GM20000 (cell line): ENCODE measurements at regions not wholly inside any gene's neighbourhood (a gene's known extent, or its start where the extent isn't known, plus 50 kb on each side); places are given as distances from the start of the nearest gene placed in this dataset.
A peak's percentile ranks its signal among the peaks of the same experiment; 100 is the strongest.

ENCODE experiments used
- DNase-seq: peaks from one replicate; pipeline ENCODE4 v3.0.0; 2012; ENCODE audit warnings: low spot score
- TF ChIP-seq, protein P1 (sequence below): IDR thresholded peaks from 2 replicates; pipeline ENCODE4 v1.5.1; 2012; ENCODE audit warnings: mild to moderate bottlenecking, control low read depth; ENCODE audit errors: extremely low read depth, missing control alignments

DNA sequence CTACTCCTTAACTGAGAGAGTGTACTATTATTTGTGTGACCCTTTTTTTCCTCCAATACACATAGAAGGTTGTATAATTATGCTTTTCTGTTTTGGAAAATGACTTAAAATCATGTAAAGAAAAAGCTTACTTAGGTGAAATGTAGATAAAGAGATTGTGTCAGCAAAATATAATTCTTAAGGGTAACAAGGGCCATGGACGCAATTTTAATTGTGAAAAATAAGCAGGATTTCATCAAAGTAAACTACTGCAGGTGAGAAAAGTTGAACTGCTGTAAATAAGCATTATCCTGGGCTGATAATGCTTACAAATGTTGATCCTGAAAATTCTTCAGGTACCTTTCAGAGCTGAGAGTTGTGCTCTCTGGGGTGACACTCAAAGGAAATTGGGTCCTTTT is 141.5 kb downstream of the RPIA start:
- DNase-seq, result no peak
- TF ChIP-seq, protein P1, sequence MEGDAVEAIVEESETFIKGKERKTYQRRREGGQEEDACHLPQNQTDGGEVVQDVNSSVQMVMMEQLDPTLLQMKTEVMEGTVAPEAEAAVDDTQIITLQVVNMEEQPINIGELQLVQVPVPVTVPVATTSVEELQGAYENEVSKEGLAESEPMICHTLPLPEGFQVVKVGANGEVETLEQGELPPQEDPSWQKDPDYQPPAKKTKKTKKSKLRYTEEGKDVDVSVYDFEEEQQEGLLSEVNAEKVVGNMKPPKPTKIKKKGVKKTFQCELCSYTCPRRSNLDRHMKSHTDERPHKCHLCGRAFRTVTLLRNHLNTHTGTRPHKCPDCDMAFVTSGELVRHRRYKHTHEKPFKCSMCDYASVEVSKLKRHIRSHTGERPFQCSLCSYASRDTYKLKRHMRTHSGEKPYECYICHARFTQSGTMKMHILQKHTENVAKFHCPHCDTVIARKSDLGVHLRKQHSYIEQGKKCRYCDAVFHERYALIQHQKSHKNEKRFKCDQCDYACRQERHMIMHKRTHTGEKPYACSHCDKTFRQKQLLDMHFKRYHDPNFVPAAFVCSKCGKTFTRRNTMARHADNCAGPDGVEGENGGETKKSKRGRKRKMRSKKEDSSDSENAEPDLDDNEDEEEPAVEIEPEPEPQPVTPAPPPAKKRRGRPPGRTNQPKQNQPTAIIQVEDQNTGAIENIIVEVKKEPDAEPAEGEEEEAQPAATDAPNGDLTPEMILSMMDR, result no peak

DNA sequence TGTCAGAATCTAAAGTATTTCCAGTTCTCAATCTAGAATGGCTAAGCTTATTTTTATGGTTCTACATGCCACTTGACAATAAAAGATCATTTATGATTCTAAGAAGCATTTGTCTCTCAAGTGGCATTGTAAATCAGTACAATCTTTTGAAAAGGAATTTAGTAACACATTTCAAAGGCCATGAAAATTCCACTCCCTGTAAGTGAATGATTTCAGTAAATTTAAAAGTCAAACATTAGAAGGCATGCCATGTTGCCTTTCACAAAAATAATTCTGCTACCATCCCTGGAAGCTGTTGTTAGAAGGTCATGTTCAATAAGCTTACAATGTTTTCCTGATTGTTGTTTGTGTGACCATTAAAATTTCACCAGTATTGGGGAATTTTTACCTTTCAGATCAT is 142.9 kb downstream of the RPIA start:
- TF ChIP-seq, protein P1, result no peak
- no peak for DNase-seq

DNA sequence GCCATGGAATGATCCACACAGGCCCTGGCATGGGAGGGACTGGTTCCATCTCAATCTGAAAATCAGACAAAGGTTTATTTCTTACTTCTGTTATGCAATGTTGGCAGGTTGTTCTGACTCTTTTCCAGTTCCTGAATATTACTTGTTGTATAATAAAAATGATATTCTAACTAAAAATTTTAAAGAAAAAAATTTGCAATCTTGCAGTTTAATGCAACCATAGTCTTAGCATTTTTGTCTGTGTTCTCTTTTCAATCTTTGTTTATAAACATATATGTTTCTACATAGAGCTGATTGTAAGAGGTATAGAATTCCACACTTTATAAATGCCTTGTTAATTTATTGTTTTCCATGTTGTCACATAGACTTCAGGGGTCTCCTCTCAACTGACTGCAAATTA is 143.4 kb downstream of the RPIA start:
- no peak for DNase-seq
- TF ChIP-seq, protein P1, result no peak

- TF ChIP-seq, protein P1, result no peak
Measured at GRCh38 chr2:88835726-88836125, 144.3 kb downstream of the RPIA start.

GRCh38 chr2:88836351-88836750 is 144.9 kb downstream of the RPIA start:
- TF ChIP-seq, protein P1, result no peak
- DNase-seq, result no peak

More at GRCh38 chr2:88835726-88836125, 144.3 kb downstream of the RPIA start:
- no peak for DNase-seq

DNA sequence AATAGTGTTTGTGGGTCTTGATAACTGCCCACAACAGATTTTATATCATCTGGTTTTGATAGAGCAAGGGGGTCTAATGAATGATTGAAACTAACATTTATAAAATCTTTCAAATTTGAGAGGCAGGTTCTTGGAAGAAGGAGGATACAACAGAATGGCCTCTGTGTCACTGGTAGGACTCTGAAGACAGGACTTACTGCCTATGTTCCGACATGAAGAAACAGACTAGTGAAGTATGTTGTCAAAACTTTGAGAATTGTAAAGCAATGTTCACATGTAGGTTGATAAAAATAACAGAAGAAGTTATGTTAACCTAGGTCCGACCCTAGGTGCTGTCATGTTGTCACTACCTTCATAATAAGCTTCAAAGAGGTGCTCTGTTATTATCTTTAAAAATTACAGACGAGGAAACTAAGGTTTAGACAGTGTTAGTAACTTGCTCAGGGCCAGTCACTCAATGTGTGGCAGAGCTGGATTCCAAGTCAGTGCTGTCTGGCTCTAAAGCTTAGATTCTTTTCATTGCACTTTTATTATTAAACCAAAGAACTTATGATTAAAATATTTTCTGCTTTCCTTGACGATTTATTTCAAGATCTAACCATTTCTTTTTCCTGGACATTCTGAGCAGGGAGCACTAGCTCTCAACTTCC is 146.2 kb downstream of the RPIA start:
- TF ChIP-seq, protein P1, result no peak
- no peak for DNase-seq

GRCh38 chr2:88838165-88838635 is 146.7 kb downstream of the RPIA start:
- DNase-seq, result peak; percentile 59
- TF ChIP-seq, protein P1, result no peak
